ENCODE measurements at regions not wholly inside any gene's neighbourhood (a gene's known extent, or its start where the extent isn't known, plus 50 kb on each side); places are given as distances from the start of the nearest gene placed in this dataset.
A peak's percentile ranks its signal among the peaks of the same experiment; 100 is the strongest.

DNA sequence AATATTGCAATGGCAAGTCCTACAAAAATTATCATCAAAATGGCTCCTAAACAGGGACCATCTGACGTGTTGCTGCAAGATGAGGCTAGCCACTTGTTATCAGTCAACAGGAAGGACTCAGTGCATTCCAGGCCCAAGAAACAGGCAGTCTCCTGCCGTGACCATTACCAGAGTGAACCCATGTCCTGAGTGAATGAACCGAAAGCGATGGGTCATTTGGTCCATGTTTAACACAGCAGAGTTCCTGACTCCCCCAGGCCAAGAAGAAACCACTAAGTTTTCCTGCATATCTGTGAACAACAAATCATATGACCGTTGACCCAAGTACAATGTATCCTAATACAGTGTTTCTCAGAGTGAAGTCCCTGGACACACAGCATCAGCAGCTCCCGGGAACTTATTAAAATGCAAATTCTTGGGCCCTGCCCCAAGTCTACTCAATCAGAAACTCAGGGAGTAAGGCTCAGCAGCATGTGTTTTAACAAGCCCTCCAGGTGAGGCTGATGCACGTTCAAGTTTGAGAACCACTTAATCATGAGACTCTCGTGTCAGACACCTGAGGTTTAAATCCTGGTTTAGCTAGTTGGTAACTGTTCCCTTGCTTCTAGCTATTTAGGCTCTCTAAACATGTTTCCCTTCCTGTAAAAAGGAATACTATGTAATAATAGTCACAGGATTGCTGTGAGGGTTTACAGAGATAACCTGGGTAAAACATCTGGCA is 429.4 kb upstream of the MAF start:
- no peak for TF ChIP-seq CTCF (IDR thresholded peaks at IDR 0.05)
- TF ChIP-seq POLR2A (IDR thresholded peaks at IDR 0.05), result no peak
- WGBS, 2 donors, result 73 to 78% methylated on average over 8 of the region's 8 CpGs
- intact Hi-C loops (cut with DNase I; ENCODE audit: low total_unique reads), result no loop called here

DNA sequence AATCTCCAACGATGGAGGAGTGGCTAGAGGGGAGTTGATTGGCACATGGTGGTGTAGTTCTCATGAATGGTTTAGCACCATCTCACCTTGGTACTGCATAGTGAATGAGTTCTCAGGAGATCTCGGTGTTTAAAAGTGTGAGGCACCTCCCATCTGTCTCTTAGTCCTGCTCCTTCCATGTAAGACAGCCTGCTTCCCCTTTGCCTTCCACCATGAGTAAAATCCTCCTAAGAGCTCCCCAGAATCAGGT is 428.8 kb upstream of the MAF start:
- no peak overlapping the region for H3K4me3 ChIP-seq (ENCODE audit: low read depth, poor library complexity, severe bottlenecking)
- TF ChIP-seq POLR2A (IDR thresholded peaks at IDR 0.05), result no peak
- no peak for TF ChIP-seq CTCF (IDR thresholded peaks at IDR 0.05)
- intact Hi-C loops (cut with DNase I; ENCODE audit: low total_unique reads), result no loop called here
- no peak for DNase-seq (ENCODE audit: low spot score in 2 of 2)
- WGBS, 2 donors, result 59 to 76% methylated on average over 2 of the region's 2 CpGs

More for the DNA sequence above, 429.4 kb upstream of the MAF start:
- peak in 1 of 2 donors; percentile 32 for DNase-seq (ENCODE audit: low spot score in 2 of 2)
- no peak overlapping the region for H3K4me3 ChIP-seq (ENCODE audit: low read depth, poor library complexity, severe bottlenecking)

- no peak overlapping the region for H3K4me3 ChIP-seq (ENCODE audit: low read depth, poor library complexity, severe bottlenecking)
- no peak for TF ChIP-seq POLR2A (IDR thresholded peaks at IDR 0.05)
- TF ChIP-seq CTCF (IDR thresholded peaks at IDR 0.05), result no peak
- 85 to 93% methylated on average over 5 of the region's 5 CpGs for WGBS, 2 donors
- no peak for DNase-seq (ENCODE audit: low spot score in 2 of 2)
- intact Hi-C loops (cut with DNase I; ENCODE audit: low total_unique reads), result no loop called here
Observed at GRCh38 chr16:80028581-80029380, 428.2 kb upstream of the MAF start.

DNA sequence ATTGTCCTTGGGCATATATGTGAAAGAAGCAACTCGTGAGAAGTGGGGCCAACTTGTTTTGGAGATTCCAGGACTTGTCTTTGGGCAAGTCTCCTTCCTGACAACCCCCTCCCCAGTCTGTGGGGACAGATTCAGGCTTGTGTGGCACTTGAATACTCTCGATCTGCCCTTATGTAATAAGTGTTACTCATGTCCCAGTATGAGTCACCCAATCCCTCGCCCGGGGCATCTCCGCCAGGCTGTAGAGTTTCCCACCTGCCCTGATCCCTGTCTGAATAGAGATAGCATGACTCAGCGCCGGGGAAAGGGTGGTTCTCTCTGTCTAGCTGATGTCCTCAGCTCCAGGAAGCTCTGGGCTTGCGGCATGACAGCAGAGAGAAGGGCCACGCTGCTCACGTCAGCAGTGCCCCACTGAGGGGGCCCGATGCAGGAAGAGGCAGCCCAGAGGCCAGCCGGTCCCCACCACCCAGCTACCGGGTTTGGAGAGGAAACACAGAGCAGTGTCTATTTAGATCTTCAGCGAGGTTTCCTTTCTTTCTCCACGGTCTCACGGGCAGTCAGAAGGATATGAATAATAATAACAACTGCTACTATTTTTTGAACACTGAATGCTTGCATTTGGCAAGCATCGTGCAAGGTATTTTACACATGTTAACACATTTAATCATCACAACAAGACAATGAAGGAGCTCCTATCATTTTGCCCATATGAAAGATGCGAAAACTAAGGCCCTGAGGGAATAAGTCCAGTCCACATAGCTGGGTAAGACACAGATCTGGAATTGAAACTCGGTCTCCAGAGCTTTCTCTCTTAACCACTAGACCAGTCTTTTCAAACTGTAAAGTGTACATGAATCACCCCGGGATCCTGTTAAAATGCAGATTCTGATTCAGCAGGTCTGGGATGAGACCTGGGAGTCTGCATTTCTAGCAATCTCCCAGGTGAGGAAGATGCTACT is 426.7 kb upstream of the MAF start:
- DNase-seq (ENCODE audit: low spot score in 2 of 2), result peak; percentile 86 to 95
- 23 to 34% methylated on average over 19 to 20 of the region's 20 CpGs for WGBS, 2 donors
- intact Hi-C loops (cut with DNase I; ENCODE audit: low total_unique reads), result no loop called here
- TF ChIP-seq CTCF (IDR thresholded peaks at IDR 0.05), result no peak
- TF ChIP-seq POLR2A (IDR thresholded peaks at IDR 0.05), result no peak
- H3K4me3 ChIP-seq (ENCODE audit: low read depth, poor library complexity, severe bottlenecking), result no peak overlapping the region

GRCh38 chr16:80025236-80025635 is 424.7 kb upstream of the MAF start:
- TF ChIP-seq CTCF (IDR thresholded peaks at IDR 0.05) (no peak), POLR2A (IDR thresholded peaks at IDR 0.05) (no peak)
- no peak overlapping the region for H3K4me3 ChIP-seq (ENCODE audit: low read depth, poor library complexity, severe bottlenecking)
- 73 to 74% methylated on average over 4 of the region's 4 CpGs for WGBS, 2 donors
- no peak for DNase-seq (ENCODE audit: low spot score in 2 of 2)
- intact Hi-C loops (cut with DNase I; ENCODE audit: low total_unique reads), result no loop called here

All from lower leg skin (tissue), 4 donors.